ENCODE measurements at regions not wholly inside any gene's neighbourhood (a gene's known extent, or its start where the extent isn't known, plus 50 kb on each side); places are given as distances from the start of the nearest gene placed in this dataset.

DNA sequence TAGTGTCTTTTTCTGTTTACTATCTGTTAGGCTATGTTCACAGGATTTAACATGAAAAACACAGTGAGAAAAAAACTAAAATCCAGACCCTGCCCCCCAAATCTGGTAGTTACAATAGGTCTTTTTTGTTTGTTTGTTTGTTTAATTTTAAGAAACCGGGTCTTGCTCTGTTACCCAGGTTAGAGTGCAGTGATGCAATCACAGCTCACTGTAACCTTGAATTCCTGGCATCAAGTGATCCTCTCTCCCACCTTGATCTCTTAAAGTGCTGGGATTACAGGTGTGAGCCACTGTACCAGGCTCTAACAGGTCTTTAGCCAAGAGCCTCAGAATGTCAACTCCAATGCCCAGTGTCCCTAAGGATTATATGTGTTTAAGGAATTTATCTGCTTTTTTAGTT is 88.0 kb upstream of the GOLIM4 start:
- no peaks in the 10 kb centered on the region for H3K9me2 ChIP-seq (ENCODE audit: insufficient read depth)
- ChIA-PET CTCF (no interaction called here), RAD21 (ENCODE audit: low non-redundant PET in 1 of 2, low total read pairs in 2 of 2, uncharacterized antibody in 2 of 2, unreplicated experiment in 2 of 2) (no interaction called here), POLR2A (no interaction called here)
- no peak overlapping the region for H3K4me2 ChIP-seq (ENCODE audit: low read length)
- TF ChIP-seq EZH2 (IDR thresholded peaks at IDR 0.05) (no peak), POLR2AphosphoS5 (IDR thresholded peaks at IDR 0.05; ENCODE audit: low read depth, low read length) (no peak), CTCF (IDR thresholded peaks at IDR 0.05 in 2 of 3, conservative IDR thresholded peaks at IDR 0.05 in 1 of 3; ENCODE audit: borderline replicate concordance in 1 of 3, insufficient read depth in 1 of 3, low read depth in 2 of 3, low read length in 2 of 3) (no peak), REST (IDR thresholded peaks at IDR 0.05; ENCODE audit: low read depth) (no peak), SRF (IDR thresholded peaks at IDR 0.05; ENCODE audit: low read depth) (no peak), RAD21 (IDR thresholded peaks at IDR 0.05; ENCODE audit: low read depth) (no peak), EZH2phosphoT487 (IDR thresholded peaks at IDR 0.05; ENCODE audit: borderline replicate concordance) (no peak), YY1 (IDR thresholded peaks at IDR 0.05; ENCODE audit: extremely low read depth, insufficient replicate concordance, low read depth, low read length) (no peak), SP1 (IDR thresholded peaks at IDR 0.05; ENCODE audit: low read depth) (no peak)
- TF ChIP-seq, protein P1, sequence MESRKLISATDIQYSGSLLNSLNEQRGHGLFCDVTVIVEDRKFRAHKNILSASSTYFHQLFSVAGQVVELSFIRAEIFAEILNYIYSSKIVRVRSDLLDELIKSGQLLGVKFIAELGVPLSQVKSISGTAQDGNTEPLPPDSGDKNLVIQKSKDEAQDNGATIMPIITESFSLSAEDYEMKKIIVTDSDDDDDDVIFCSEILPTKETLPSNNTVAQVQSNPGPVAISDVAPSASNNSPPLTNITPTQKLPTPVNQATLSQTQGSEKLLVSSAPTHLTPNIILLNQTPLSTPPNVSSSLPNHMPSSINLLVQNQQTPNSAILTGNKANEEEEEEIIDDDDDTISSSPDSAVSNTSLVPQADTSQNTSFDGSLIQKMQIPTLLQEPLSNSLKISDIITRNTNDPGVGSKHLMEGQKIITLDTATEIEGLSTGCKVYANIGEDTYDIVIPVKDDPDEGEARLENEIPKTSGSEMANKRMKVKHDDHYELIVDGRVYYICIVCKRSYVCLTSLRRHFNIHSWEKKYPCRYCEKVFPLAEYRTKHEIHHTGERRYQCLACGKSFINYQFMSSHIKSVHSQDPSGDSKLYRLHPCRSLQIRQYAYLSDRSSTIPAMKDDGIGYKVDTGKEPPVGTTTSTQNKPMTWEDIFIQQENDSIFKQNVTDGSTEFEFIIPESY (IDR thresholded peaks at IDR 0.05; ENCODE audit: extremely low read depth, insufficient replicate concordance, low read length): no peak
- ATAC-seq: no peak
- H3K9ac ChIP-seq (ENCODE audit: low read length): no peak overlapping the region
- no peak overlapping the region for H3K27ac ChIP-seq (ENCODE audit: low read depth, low read length)
- H3K4me3 ChIP-seq (replicated peaks in 1 of 2; ENCODE audit: low read depth in 1 of 2, low read length in 2 of 2): no peak overlapping the region
- no peaks in the 10 kb centered on the region for H3K4me1 ChIP-seq (ENCODE audit: control insufficient read depth in 1 of 2, insufficient read depth in 2 of 2, low read length in 2 of 2)
- intact Hi-C loops (cut with micrococcal nuclease): no loop called here
- H3K27me3 ChIP-seq (ENCODE audit: insufficient read depth, low read length): no peaks in the 10 kb centered on the region
- no peak overlapping the region for H2AFZ ChIP-seq (ENCODE audit: low read depth, low read length, poor library complexity, severe bottlenecking)
- no peak for DNase-seq (ENCODE audit: low read depth, low spot score)
- H3K36me3 ChIP-seq (ENCODE audit: control insufficient read depth in 1 of 2, insufficient read depth in 2 of 2, low read length in 2 of 2): no peaks in the 10 kb centered on the region
- H3K79me2 ChIP-seq (ENCODE audit: insufficient read depth, low read length): no peaks in the 10 kb centered on the region
- no peaks in the 10 kb centered on the region for H4K20me1 ChIP-seq (ENCODE audit: insufficient read depth)
- BruUV-seq (replicated peaks): no TSS peak
- no peaks in the 10 kb centered on the region for H3K9me3 ChIP-seq (ENCODE audit: control insufficient read depth in 1 of 2, insufficient read depth in 1 of 2, low read depth in 1 of 2, low read length in 2 of 2)
